ENCODE measurements at regions not wholly inside any gene's neighbourhood (a gene's known extent, or its start where the extent isn't known, plus 50 kb on each side); places are given as distances from the start of the nearest gene placed in this dataset.
"Not testable (repeated sequence)": the region's sequence is repeated elsewhere in the genome, so short reads cannot be mapped to it uniquely, and the experiment has no call there.

DNA sequence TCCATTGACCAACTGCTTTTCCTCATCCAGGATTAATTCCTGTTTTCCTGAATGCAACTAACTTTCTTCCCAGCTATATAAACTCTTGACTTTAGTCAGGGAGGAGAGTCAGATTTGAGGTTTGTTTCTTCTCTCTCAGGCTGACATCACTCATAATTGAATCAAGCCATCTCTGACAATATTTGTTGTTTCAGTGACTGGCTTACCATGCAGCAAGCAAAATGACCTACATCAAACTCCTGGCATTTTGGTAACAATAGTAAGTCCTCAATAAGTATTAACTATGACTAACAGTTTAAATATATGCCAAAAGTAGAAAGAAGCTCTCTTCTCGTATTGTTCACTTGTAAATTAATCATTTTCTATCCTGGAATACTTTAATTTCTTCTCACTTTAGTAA, 625.7 kb upstream of the KCND2 start:
- Histone ChIP-seq H3K9me3 (no peaks in the 10 kb centered on the region), H3K4me1 (replicated peaks) (no peaks in the 10 kb centered on the region), H3K36me3 (no peaks in the 10 kb centered on the region), H3K27me3 (replicated peaks; ENCODE audit: insufficient read depth) (no peaks in the 10 kb centered on the region), H3K4me3 (no peak overlapping the region), H3K27ac (no peak overlapping the region)
- WGBS, result 74% methylated on average over 1 of the region's 1 CpG
- TF ChIP-seq CTCF (IDR thresholded peaks at IDR 0.05) (no peak), POLR2A (IDR thresholded peaks at IDR 0.05) (no peak), POLR2AphosphoS5 (IDR thresholded peaks at IDR 0.05) (no peak)
- no peak for DNase-seq (ENCODE audit: low spot score)
- intact Hi-C loops (cut with DNase I), result no loop called here

- H3K27me3 ChIP-seq (replicated peaks; ENCODE audit: insufficient read depth); DNase-seq (ENCODE audit: low spot score); H3K27ac ChIP-seq; intact Hi-C loops (cut with DNase I); H3K9me3 ChIP-seq; H3K36me3 ChIP-seq; H3K4me3 ChIP-seq; H3K4me1 ChIP-seq (replicated peaks): not testable (repeated sequence)
- 89% methylated on average over 3 of the region's 3 CpGs for WGBS
Observed at GRCh38 chr7:119648752-119649151, 624.2 kb upstream of the KCND2 start.

GRCh38 chr7:119660080-119660479, 612.9 kb upstream of the KCND2 start:
- Histone ChIP-seq H3K4me1 (replicated peaks) (no peaks in the 10 kb centered on the region), H3K4me3 (no peak overlapping the region), H3K9me3 (no peaks in the 10 kb centered on the region), H3K36me3 (no peaks in the 10 kb centered on the region), H3K27ac (no peak overlapping the region), H3K27me3 (replicated peaks; ENCODE audit: insufficient read depth) (no peaks in the 10 kb centered on the region)
- TF ChIP-seq POLR2AphosphoS5 (IDR thresholded peaks at IDR 0.05) (no peak), CTCF (IDR thresholded peaks at IDR 0.05) (no peak), POLR2A (IDR thresholded peaks at IDR 0.05) (no peak)
- WGBS, result 61% methylated on average over 2 of the region's 2 CpGs
- DNase-seq (ENCODE audit: low spot score), result no peak
- intact Hi-C loops (cut with DNase I), result no loop called here

DNA sequence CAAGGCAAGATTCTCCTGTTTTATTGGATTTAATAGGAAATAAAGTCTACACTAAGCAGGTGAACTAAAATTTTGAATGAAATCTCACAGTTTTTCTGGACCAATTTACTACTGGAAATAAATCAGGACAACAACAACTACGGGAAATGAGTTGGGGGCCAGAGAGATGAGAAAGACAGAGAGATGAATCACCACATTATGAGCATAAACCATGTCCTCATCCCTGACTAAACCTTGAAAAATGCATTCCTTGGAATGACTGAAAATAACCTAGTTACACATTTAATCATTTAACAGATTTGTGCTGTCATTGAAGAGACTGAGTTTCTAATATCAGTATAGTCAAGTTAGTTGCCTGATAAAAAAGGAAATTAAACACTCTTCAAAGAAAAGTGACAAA, 608.4 kb upstream of the KCND2 start:
- Histone ChIP-seq H3K27me3 (replicated peaks; ENCODE audit: insufficient read depth) (no peaks in the 10 kb centered on the region), H3K9me3 (no peaks in the 10 kb centered on the region), H3K4me3 (no peak overlapping the region), H3K27ac (no peak overlapping the region), H3K36me3 (no peaks in the 10 kb centered on the region), H3K4me1 (replicated peaks) (no peaks in the 10 kb centered on the region)
- 71% methylated on average over 1 of the region's 1 CpG for WGBS
- DNase-seq (ENCODE audit: low spot score), result no peak
- TF ChIP-seq POLR2AphosphoS5 (IDR thresholded peaks at IDR 0.05) (no peak), POLR2A (IDR thresholded peaks at IDR 0.05) (no peak), CTCF (IDR thresholded peaks at IDR 0.05) (no peak)
- intact Hi-C loops (cut with DNase I), result no loop called here

- Histone ChIP-seq H3K36me3 (no peaks in the 10 kb centered on the region), H3K4me1 (replicated peaks) (no peaks in the 10 kb centered on the region), H3K4me3 (no peak overlapping the region), H3K9me3 (no peaks in the 10 kb centered on the region), H3K27me3 (replicated peaks; ENCODE audit: insufficient read depth) (no peaks in the 10 kb centered on the region), H3K27ac (no peak overlapping the region)
- no peak for TF ChIP-seq CTCF (IDR thresholded peaks at IDR 0.05)
- TF ChIP-seq POLR2A (IDR thresholded peaks at IDR 0.05), result no peak
- no peak for TF ChIP-seq POLR2AphosphoS5 (IDR thresholded peaks at IDR 0.05)
- DNase-seq (ENCODE audit: low spot score), result no peak
- intact Hi-C loops (cut with DNase I), result no loop called here
Observed at GRCh38 chr7:119665796-119666195, 607.2 kb upstream of the KCND2 start.
